Thyroid gland (tissue), 4 donors: ENCODE measurements at regions not wholly inside any gene's neighbourhood (a gene's known extent, or its start where the extent isn't known, plus 50 kb on each side); places are given as distances from the start of the nearest gene placed in this dataset.

ENCODE experiments used
- CTCF ChIP-seq, 6 experiments: fragments of 200-600 bp in 3 of 6; fragments of 450-650 bp in 3 of 6; sonication (generic) in 3 of 6; IDR thresholded peaks; one replicate each; pipeline ENCODE4 v1.5.1; 2016 to 2019; ENCODE audit warnings: antibody characterized with exemption in 6 of 6, mild to moderate bottlenecking in 2 of 6, inconsistent platforms in 1 of 6, moderate library complexity in 1 of 6
- POLR2A ChIP-seq, 2 donors: fragments of 450-650 bp; IDR thresholded peaks; one replicate each; pipeline ENCODE4 v1.6.1; 2017; ENCODE audit warnings: antibody characterized with exemption in 2 of 2, mild to moderate bottlenecking in 2 of 2, moderate library complexity in 1 of 2

- TF ChIP-seq CTCF (IDR thresholded peaks at IDR 0.05) = no peak
- TF ChIP-seq POLR2A (IDR thresholded peaks at IDR 0.05) = no peak
Measured at GRCh38 chr2:106708209-106708608, 177.8 kb downstream of the ST6GAL2 start.
